Hepatocyte (in vitro differentiated cells): ENCODE measurements at regions not wholly inside any gene's neighbourhood (a gene's known extent, or its start where the extent isn't known, plus 50 kb on each side); places are given as distances from the start of the nearest gene placed in this dataset.

Experiments used
- DNase-seq: peaks from one replicate; pipeline ENCODE4 v3.0.0-alpha.2; 2016; ENCODE audit warnings: low spot score
- H2AFZ ChIP-seq: fragments of 200-600 bp; sonication (generic); 2 replicates; pipeline ENCODE4 v1.6.0; 2016; ENCODE audit warnings: antibody characterized with exemption, mild to moderate bottlenecking
- H3K27ac ChIP-seq: fragments of 200-600 bp; sonication (generic); 2 replicates; pipeline ENCODE4 v1.5.1; 2016; ENCODE audit warnings: mild to moderate bottlenecking
- H3K27me3 ChIP-seq: fragments of 200-600 bp; sonication (generic); 2 replicates; pipeline ENCODE4 v1.6.1; 2016
- H3K36me3 ChIP-seq: fragments of 200-600 bp; sonication (generic); replicated peaks from 2 replicates; pipeline ENCODE4 v1.5.1; 2016; ENCODE audit warnings: low read depth; ENCODE audit not compliant: insufficient read depth
- H3K4me1 ChIP-seq: fragments of 200-600 bp; sonication (generic); 2 replicates; pipeline ENCODE4 v1.5.1; 2016; ENCODE audit warnings: mild to moderate bottlenecking, moderate library complexity; ENCODE audit not compliant: insufficient read depth
- H3K4me2 ChIP-seq: fragments of 200-600 bp; sonication (generic); 2 replicates; pipeline ENCODE4 v1.6.0; 2016
- H3K4me3 ChIP-seq: fragments of 200-600 bp; sonication (generic); 2 replicates; pipeline ENCODE4 v1.5.1; 2016; ENCODE audit warnings: mild to moderate bottlenecking
- H3K79me2 ChIP-seq: fragments of 200-600 bp; sonication (generic); 2 replicates; pipeline ENCODE4 v1.6.0; 2017; ENCODE audit warnings: mild to moderate bottlenecking
- H3K9me2 ChIP-seq: fragments of 200-600 bp; sonication (generic); replicated peaks from 2 replicates; pipeline ENCODE4 v1.6.0; 2017; ENCODE audit warnings: mild to moderate bottlenecking; ENCODE audit not compliant: insufficient read depth
- H3K9me3 ChIP-seq: fragments of 200-600 bp; sonication (generic); 2 replicates; pipeline ENCODE4 v1.5.1; 2016; ENCODE audit warnings: low read depth, mild to moderate bottlenecking
- H4K20me1 ChIP-seq: fragments of 200-600 bp; sonication (generic); 2 replicates; pipeline ENCODE4 v1.6.0; 2016; ENCODE audit warnings: mild to moderate bottlenecking; ENCODE audit not compliant: insufficient read depth, poor library complexity, severe bottlenecking
- EZH2 ChIP-seq: fragments of 200-600 bp; sonication (generic); IDR thresholded peaks from 2 replicates; pipeline ENCODE4 v1.6.1; 2016; ENCODE audit warnings: antibody characterized with exemption, mild to moderate bottlenecking, borderline replicate concordance
- EZH2phosphoT487 ChIP-seq: fragments of 200-600 bp; sonication (generic); IDR thresholded peaks from one replicate; pipeline ENCODE4 v1.6.1; 2018; ENCODE audit warnings: antibody characterized with exemption, mild to moderate bottlenecking, low read depth, moderate library complexity; ENCODE audit not compliant: unreplicated experiment, severe bottlenecking
- WGBS: methylation state at CpG from one replicate; pipeline ENCODE4 v1.1.6; 2016; ENCODE audit warnings: low lambda C conversion rate; ENCODE audit errors: missing lambda C conversion rate; 5-methylcytosine and 5-hydroxymethylcytosine counted together
- TF ChIP-seq, protein P1 (sequence below): fragments of 200-600 bp; sonication (generic); IDR thresholded peaks from 2 replicates; pipeline ENCODE4 v1.5.1; 2016; ENCODE audit warnings: antibody characterized with exemption, mild to moderate bottlenecking; ENCODE audit not compliant: poor library complexity

DNA sequence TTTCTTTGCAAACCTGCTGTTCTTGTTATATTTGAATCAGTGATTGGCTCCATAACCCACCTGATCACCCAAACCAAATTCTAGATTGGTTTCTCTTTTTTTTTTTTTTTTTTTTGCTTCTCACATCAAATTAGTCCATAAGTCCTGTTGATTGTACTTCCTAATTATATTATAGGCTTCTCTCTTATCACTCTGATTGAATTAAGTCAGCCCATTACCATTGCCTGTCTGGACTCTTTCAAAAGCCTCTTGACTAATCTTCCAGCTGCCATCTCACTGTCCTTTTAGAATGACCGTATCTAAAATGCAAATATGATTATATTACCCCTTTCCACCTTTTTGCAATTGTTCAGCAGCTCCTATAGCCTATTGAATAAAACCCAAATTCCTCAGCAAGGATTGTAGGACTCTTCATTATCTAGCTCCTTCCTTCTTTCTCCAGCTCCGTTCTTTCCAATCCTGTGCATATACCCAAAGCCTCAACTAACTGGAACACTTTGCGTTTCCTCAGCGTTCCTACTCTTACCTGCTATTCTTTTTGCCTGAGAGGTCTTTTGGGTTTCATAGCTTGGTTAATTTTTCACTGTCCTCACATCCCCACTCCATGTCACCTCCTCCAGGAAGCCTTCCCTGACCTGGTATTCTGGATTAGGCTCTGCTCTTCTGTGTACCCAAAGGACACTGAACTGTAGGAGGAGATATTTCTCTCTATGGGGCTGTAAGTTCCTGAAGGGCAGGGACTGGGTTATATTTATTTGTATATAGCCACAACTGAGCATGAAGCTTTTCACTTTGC is 423.3 kb downstream of the TMEM135 start:
- H2AFZ ChIP-seq, result no peak overlapping the region
- no peaks in the 10 kb centered on the region for H3K79me2 ChIP-seq
- no peaks in the 10 kb centered on the region for H3K27me3 ChIP-seq
- TF ChIP-seq EZH2phosphoT487 (no peak), EZH2 (no peak)
- TF ChIP-seq, protein P1, sequence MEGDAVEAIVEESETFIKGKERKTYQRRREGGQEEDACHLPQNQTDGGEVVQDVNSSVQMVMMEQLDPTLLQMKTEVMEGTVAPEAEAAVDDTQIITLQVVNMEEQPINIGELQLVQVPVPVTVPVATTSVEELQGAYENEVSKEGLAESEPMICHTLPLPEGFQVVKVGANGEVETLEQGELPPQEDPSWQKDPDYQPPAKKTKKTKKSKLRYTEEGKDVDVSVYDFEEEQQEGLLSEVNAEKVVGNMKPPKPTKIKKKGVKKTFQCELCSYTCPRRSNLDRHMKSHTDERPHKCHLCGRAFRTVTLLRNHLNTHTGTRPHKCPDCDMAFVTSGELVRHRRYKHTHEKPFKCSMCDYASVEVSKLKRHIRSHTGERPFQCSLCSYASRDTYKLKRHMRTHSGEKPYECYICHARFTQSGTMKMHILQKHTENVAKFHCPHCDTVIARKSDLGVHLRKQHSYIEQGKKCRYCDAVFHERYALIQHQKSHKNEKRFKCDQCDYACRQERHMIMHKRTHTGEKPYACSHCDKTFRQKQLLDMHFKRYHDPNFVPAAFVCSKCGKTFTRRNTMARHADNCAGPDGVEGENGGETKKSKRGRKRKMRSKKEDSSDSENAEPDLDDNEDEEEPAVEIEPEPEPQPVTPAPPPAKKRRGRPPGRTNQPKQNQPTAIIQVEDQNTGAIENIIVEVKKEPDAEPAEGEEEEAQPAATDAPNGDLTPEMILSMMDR, result no peak
- H3K36me3 ChIP-seq, result no peaks in the 10 kb centered on the region
- H3K4me2 ChIP-seq, result no peak overlapping the region
- no peaks in the 10 kb centered on the region for H3K9me3 ChIP-seq
- no peaks in the 10 kb centered on the region for H3K9me2 ChIP-seq
- peaks cover 4% of the 10 kb centered on the region for H3K4me1 ChIP-seq
- DNase-seq, result no peak
- H4K20me1 ChIP-seq, result no peaks in the 10 kb centered on the region
- no peak overlapping the region for H3K27ac ChIP-seq
- H3K4me3 ChIP-seq, result no peak overlapping the region
- 90% methylated on average over 4 of the region's 4 CpGs for WGBS

DNA sequence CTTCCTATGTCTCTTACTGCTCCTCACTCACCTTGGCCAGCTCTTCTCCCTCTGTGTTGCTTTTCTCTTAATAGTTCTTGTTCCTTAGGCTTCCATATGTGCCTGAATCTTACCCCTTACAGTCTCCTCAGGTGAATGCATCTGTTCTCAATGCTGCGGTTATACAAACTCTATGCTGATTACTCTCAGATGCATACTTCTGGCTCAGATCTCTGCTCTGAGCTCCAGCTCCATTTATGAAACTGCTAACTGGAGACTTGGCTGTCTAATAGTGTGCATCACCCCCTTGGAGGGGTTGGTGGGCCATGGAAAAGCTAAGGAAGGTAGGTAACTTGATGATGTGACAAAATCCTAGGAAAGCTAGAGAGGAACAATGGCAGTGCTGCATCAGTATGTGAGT is 422.5 kb downstream of the TMEM135 start:
- H4K20me1 ChIP-seq, result no peaks in the 10 kb centered on the region
- H3K9me3 ChIP-seq, result no peaks in the 10 kb centered on the region
- H3K4me1 ChIP-seq, result peaks cover 4% of the 10 kb centered on the region
- DNase-seq, result no peak
- H2AFZ ChIP-seq, result no peak overlapping the region
- TF ChIP-seq, protein P1, result no peak
- TF ChIP-seq EZH2 (no peak), EZH2phosphoT487 (no peak)
- no peaks in the 10 kb centered on the region for H3K9me2 ChIP-seq
- H3K27ac ChIP-seq, result no peak overlapping the region
- H3K4me2 ChIP-seq, result no peak overlapping the region
- 88% methylated on average over 1 of the region's 1 CpG for WGBS
- no peaks in the 10 kb centered on the region for H3K27me3 ChIP-seq
- no peak overlapping the region for H3K4me3 ChIP-seq
- no peaks in the 10 kb centered on the region for H3K36me3 ChIP-seq
- no peaks in the 10 kb centered on the region for H3K79me2 ChIP-seq

DNA sequence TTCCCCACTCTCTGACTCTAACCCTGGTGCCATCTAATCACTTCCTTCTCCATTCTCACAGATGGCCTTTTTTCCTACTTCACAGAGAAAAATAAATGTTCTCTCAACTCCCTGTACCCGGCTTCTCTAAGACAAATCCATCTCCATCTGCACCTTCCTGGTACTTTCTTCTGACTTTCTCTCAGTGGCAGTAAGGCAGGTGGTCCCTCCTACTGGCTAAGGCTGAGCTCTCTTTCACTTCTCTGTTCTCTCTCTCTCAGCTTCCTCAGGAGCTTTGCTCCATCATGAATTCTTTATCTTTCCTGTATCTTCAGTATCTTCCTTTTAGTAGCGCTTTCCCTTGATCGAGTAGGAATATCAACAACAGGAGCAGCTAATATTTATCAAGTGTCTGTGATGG is 421.6 kb downstream of the TMEM135 start:
- no peaks in the 10 kb centered on the region for H3K79me2 ChIP-seq
- H3K27me3 ChIP-seq, result no peaks in the 10 kb centered on the region
- H2AFZ ChIP-seq, result no peak overlapping the region
- no peaks in the 10 kb centered on the region for H3K36me3 ChIP-seq
- no peaks in the 10 kb centered on the region for H4K20me1 ChIP-seq
- WGBS, result 93% methylated on average over 3 of the region's 3 CpGs
- TF ChIP-seq EZH2phosphoT487 (no peak), EZH2 (no peak)
- TF ChIP-seq, protein P1, result no peak
- H3K4me1 ChIP-seq, result peaks cover 4% of the 10 kb centered on the region
- no peaks in the 10 kb centered on the region for H3K9me2 ChIP-seq
- no peaks in the 10 kb centered on the region for H3K9me3 ChIP-seq
- no peak overlapping the region for H3K4me2 ChIP-seq
- H3K27ac ChIP-seq, result no peak overlapping the region
- DNase-seq, result no peak
- H3K4me3 ChIP-seq, result no peak overlapping the region
